Endothelial cell (in vitro differentiated cells): ENCODE measurements at regions not wholly inside any gene's neighbourhood (a gene's known extent, or its start where the extent isn't known, plus 50 kb on each side); places are given as distances from the start of the nearest gene placed in this dataset.

Experiments used
- DNase-seq: peaks from one replicate; pipeline ENCODE4 v3.0.0; 2021; ENCODE audit warnings: low spot score
- H3K27ac Mint-ChIP-seq: one replicate; pipeline ENCODE4 v1.8.0; 2021; ENCODE audit warnings: mixed read lengths, inconsistent platforms; ENCODE audit not compliant: unreplicated experiment
- H3K27me3 Mint-ChIP-seq: one replicate; pipeline ENCODE4 v1.8.0; 2021; ENCODE audit warnings: mild to moderate bottlenecking, moderate library complexity, mixed read lengths, inconsistent platforms; ENCODE audit not compliant: unreplicated experiment
- H3K36me3 Mint-ChIP-seq: one replicate; pipeline ENCODE4 v1.8.0; 2021; ENCODE audit warnings: mild to moderate bottlenecking, low read depth, mixed read lengths, inconsistent platforms; ENCODE audit not compliant: unreplicated experiment
- H3K4me1 Mint-ChIP-seq: one replicate; pipeline ENCODE4 v1.8.0; 2021; ENCODE audit warnings: mild to moderate bottlenecking, mixed read lengths, inconsistent platforms; ENCODE audit not compliant: unreplicated experiment
- H3K4me3 Mint-ChIP-seq: one replicate; pipeline ENCODE4 v1.8.0; 2021; ENCODE audit warnings: mild to moderate bottlenecking, mixed read lengths, inconsistent platforms; ENCODE audit not compliant: unreplicated experiment
- H3K9me3 Mint-ChIP-seq: one replicate; pipeline ENCODE4 v1.8.0; 2021; ENCODE audit warnings: mixed read lengths, inconsistent platforms; ENCODE audit not compliant: unreplicated experiment
- CTCF ChIP-seq: fragments of 200-600 bp; sonication (generic); IDR thresholded peaks from one replicate; pipeline ENCODE4 v1.5.0; 2021; ENCODE audit warnings: antibody characterized with exemption; ENCODE audit not compliant: unreplicated experiment

GRCh38 chr6:71745525-71745924 lies 140.8 kb upstream of the RIMS1 start:
- Mint-ChIP-seq H3K27ac (no peak overlapping the region), H3K27me3 (no peaks in the 10 kb centered on the region), H3K36me3 (no peaks in the 10 kb centered on the region), H3K4me3 (no peak overlapping the region), H3K4me1 (no peaks in the 10 kb centered on the region), H3K9me3 (no peaks in the 10 kb centered on the region)
- DNase-seq = no peak
- no peak for TF ChIP-seq CTCF

GRCh38 chr6:71766146-71766760 lies 120.1 kb upstream of the RIMS1 start:
- no peaks in the 10 kb centered on the region for H3K4me1 Mint-ChIP-seq
- no peaks in the 10 kb centered on the region for H3K9me3 Mint-ChIP-seq
- no peak for DNase-seq

DNA sequence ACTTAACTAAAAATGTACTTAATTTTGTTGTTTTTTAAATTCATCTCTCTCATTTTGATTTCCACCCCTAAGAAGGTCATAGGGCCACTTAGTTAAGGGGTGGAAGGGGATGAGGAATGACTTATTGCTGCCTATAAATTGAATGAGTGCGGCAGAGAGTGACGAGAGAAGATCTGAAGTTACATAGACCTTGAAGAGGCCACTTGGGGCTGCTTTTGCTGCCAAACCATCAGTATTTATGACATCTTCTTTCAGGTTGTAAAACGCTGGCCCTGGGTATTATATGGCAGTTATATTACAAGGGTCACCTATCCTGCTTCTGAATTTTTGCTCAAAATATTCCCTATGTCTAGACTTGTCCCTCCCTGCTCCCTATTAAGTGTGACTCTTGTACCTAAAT lies 119.6 kb upstream of the RIMS1 start:
- TF ChIP-seq CTCF = no peak
- Mint-ChIP-seq H3K9me3 (no peaks in the 10 kb centered on the region), H3K4me3 (no peak overlapping the region), H3K36me3 (no peaks in the 10 kb centered on the region), H3K27ac (no peak overlapping the region), H3K4me1 (no peaks in the 10 kb centered on the region), H3K27me3 (no peaks in the 10 kb centered on the region)
- DNase-seq = no peak

More at GRCh38 chr6:71766146-71766760, 120.1 kb upstream of the RIMS1 start:
- no peak for TF ChIP-seq CTCF
- Mint-ChIP-seq H3K27ac (no peak overlapping the region), H3K36me3 (no peaks in the 10 kb centered on the region), H3K4me3 (no peak overlapping the region), H3K27me3 (no peaks in the 10 kb centered on the region)

- no peaks in the 10 kb centered on the region for H3K27me3 Mint-ChIP-seq
- no peak for TF ChIP-seq CTCF
- no peaks in the 10 kb centered on the region for H3K36me3 Mint-ChIP-seq
- H3K27ac Mint-ChIP-seq = no peak overlapping the region
- H3K9me3 Mint-ChIP-seq = no peaks in the 10 kb centered on the region
- H3K4me1 Mint-ChIP-seq = no peaks in the 10 kb centered on the region
- DNase-seq = no peak
- no peak overlapping the region for H3K4me3 Mint-ChIP-seq
These were observed 118.0 kb upstream of the RIMS1 start for GRCh38 chr6:71768356-71768755.

DNA sequence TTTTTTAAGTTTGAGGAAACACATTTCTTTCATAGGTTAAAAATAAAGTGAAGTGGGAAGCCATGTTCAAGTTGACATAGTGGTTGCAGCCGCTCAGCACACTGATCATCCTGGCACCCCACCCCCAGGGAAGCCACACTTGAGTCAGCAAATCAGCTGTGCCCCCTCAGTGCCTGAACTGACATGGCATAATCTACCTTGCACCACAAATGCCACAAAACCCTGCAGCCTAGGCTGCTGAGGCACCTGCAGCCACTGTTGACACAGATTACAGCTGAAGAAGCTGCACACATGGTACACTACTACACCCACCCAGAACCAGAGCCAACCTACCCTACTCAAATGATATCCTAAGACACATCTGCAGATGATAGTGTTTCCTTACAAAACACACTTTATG lies 77.5 kb upstream of the RIMS1 start:
- no peak for DNase-seq
- Mint-ChIP-seq H3K4me3 (no peak overlapping the region), H3K27me3 (no peaks in the 10 kb centered on the region), H3K9me3 (no peaks in the 10 kb centered on the region), H3K36me3 (peaks cover 6% of the 10 kb centered on the region), H3K27ac (no peak overlapping the region), H3K4me1 (no peaks in the 10 kb centered on the region)
- TF ChIP-seq CTCF = no peak
